ACC112 (cell line): ENCODE measurements at regions not wholly inside any gene's neighbourhood (a gene's known extent, or its start where the extent isn't known, plus 50 kb on each side); places are given as distances from the start of the nearest gene placed in this dataset.

Experiments
- H2AFZ ChIP-seq: fragments of 200-600 bp; sonication (generic); one replicate; pipeline ENCODE4 v1.6.0; 2017; ENCODE audit warnings: antibody characterized with exemption, low read length; ENCODE audit not compliant: unreplicated experiment
- H3K27ac ChIP-seq: fragments of 200-600 bp; sonication (generic); 2 replicates; pipeline ENCODE4 v1.5.1; 2014; ENCODE audit warnings: low read depth, mild to moderate bottlenecking, antibody characterized with exemption, low read length, moderate library complexity
- H3K27me3 ChIP-seq: fragments of 200-600 bp; sonication (generic); 2 replicates; pipeline ENCODE4 v1.6.1; 2014; ENCODE audit warnings: mild to moderate bottlenecking, antibody characterized with exemption, low read length, moderate library complexity, mixed read lengths; ENCODE audit not compliant: insufficient read depth
- H3K36me3 ChIP-seq: fragments of 200-600 bp; sonication (generic); 2 replicates; pipeline ENCODE4 v1.6.1; 2016; ENCODE audit warnings: mild to moderate bottlenecking, antibody characterized with exemption, low read length, moderate library complexity, mixed read lengths; ENCODE audit not compliant: insufficient read depth
- H3K4me1 ChIP-seq: fragments of 200-600 bp; sonication (generic); one replicate; pipeline ENCODE4 v1.6.1; 2016; ENCODE audit warnings: low read length, mixed read lengths; ENCODE audit not compliant: insufficient read depth, unreplicated experiment, control insufficient read depth
- H3K4me3 ChIP-seq: fragments of 200-600 bp; sonication (generic); 2 replicates; pipeline ENCODE4 v1.5.1; 2014; ENCODE audit warnings: mild to moderate bottlenecking, low read depth, low read length
- H3K79me2 ChIP-seq: fragments of 200-600 bp; sonication (generic); one replicate; pipeline ENCODE4 v1.6.0; 2016; ENCODE audit warnings: low read length; ENCODE audit not compliant: control insufficient read depth, unreplicated experiment, insufficient read depth

GRCh38 chr7:80373429-80374032, 138.3 kb downstream of the GNAT3 start:
- H3K4me3 ChIP-seq = no peak overlapping the region
- H3K27me3 ChIP-seq = no peaks in the 10 kb centered on the region
- peaks cover 3% of the 10 kb centered on the region for H3K4me1 ChIP-seq
- no peak overlapping the region for H2AFZ ChIP-seq
- H3K79me2 ChIP-seq = no peaks in the 10 kb centered on the region
- H3K27ac ChIP-seq = no peak overlapping the region
- no peaks in the 10 kb centered on the region for H3K36me3 ChIP-seq

DNA sequence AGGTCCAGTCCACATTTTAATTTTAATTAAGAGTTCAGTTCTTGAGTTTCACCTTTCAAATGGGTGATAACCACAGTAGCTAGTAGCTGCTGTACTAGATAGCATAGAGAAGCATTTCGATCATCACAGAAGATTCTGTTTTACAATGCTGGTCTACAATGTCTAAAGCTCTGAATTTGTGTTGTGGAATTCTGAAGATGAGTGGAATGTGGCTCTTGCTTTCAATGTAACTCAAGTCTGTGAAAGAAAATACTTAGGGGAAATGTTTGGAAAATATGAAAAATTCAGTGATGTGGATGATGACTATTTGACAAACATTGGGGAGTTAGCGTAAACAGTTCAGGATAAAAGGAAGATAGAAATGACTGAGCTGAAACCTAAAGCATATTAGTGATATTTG, 139.4 kb downstream of the GNAT3 start:
- H2AFZ ChIP-seq = peak overlapping the region; percentile 23
- H3K27ac ChIP-seq = no peak overlapping the region
- H3K4me3 ChIP-seq = no peak overlapping the region

GRCh38 chr7:80370587-80370986, 141.3 kb downstream of the GNAT3 start:
- no peaks in the 10 kb centered on the region for H3K4me1 ChIP-seq
- no peak overlapping the region for H2AFZ ChIP-seq
- H3K79me2 ChIP-seq = no peaks in the 10 kb centered on the region
- no peak overlapping the region for H3K4me3 ChIP-seq
- H3K27ac ChIP-seq = no peak overlapping the region
- H3K27me3 ChIP-seq = no peaks in the 10 kb centered on the region
- no peaks in the 10 kb centered on the region for H3K36me3 ChIP-seq

More for the DNA sequence above, 139.4 kb downstream of the GNAT3 start:
- H3K27me3 ChIP-seq = no peaks in the 10 kb centered on the region
- no peaks in the 10 kb centered on the region for H3K79me2 ChIP-seq
- H3K4me1 ChIP-seq = no peaks in the 10 kb centered on the region
- no peaks in the 10 kb centered on the region for H3K36me3 ChIP-seq

DNA sequence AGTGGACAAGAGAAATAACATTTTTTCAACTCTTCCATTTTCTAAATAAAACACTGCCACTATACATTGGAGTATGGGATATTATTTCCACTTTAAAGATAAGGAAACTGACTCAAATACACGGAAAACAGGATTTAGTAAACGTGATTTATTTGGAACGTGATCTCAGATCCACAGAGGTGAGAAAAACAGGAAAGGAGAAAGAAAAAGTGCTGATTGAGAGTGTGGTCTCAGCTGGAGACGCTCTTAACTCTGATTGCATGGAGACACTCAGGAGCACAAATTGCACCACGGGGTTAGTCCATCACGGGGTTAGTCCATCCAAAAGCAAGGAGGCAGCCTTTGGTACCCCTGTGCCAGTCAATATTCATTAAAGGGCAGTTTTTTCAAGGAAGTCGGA, 142.5 kb downstream of the GNAT3 start:
- Histone ChIP-seq H2AFZ (no peak overlapping the region), H3K27ac (no peak overlapping the region), H3K4me1 (no peaks in the 10 kb centered on the region), H3K27me3 (no peaks in the 10 kb centered on the region), H3K79me2 (no peaks in the 10 kb centered on the region), H3K4me3 (no peak overlapping the region), H3K36me3 (no peaks in the 10 kb centered on the region)

DNA sequence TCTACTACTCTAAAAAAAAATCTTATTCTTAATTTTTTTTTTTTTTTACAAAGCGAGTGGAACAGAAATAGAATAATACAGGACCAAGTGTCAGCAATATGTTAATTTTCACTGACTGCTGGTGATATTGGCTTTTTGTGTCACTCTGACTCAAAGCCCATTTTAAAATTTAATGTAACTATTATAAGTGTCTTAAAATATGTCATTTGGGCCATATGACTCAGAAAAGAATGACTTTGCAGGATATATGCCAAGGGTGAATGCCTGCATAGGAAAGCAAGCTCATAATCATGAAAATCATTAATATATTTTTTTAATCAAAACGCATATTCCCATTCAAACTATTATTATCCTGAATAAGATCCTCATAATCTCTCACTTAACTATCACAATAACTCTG, 149.2 kb downstream of the GNAT3 start:
- no peaks in the 10 kb centered on the region for H3K27me3 ChIP-seq
- no peaks in the 10 kb centered on the region for H3K36me3 ChIP-seq
- peaks cover 15% of the 10 kb centered on the region for H3K4me1 ChIP-seq
- no peak overlapping the region for H3K27ac ChIP-seq
- no peak overlapping the region for H3K4me3 ChIP-seq
- peak overlapping the region; percentile 84 for H2AFZ ChIP-seq
- no peaks in the 10 kb centered on the region for H3K79me2 ChIP-seq

DNA sequence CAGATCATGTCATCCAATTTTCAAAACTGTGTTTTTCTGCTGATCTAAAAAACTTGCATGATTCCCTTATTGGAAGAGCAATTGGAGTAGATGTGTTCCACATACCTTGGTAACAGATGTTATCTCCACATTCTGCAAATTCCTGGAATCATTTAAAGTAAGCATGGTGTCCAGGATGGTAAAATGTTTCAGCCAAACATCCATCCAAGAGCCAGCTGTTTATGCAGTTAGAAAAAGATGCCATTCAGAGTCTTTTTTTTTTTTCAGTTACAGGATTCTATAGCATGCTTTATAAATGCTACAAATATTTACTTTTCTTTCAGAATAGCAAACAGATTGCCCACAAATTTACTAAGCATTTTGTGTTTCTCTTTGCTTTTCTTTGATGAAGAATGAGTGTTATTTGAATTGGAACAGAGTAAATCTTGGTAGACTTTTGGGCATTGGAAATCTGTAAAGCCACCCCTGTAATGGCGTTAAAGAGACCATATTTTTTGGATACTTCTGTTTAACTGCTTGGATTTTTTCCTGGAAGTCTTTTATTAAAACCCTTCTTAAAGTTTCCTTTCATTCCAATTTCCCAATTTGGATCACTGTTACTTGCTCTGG, 149.8 kb downstream of the GNAT3 start:
- Histone ChIP-seq H2AFZ (peak overlapping the region; percentile 84), H3K36me3 (no peaks in the 10 kb centered on the region), H3K79me2 (no peaks in the 10 kb centered on the region), H3K27me3 (no peaks in the 10 kb centered on the region), H3K27ac (no peak overlapping the region), H3K4me3 (no peak overlapping the region), H3K4me1 (peaks cover 15% of the 10 kb centered on the region)

GRCh38 chr7:80359476-80359875, 152.4 kb downstream of the GNAT3 start:
- Histone ChIP-seq H3K36me3 (no peaks in the 10 kb centered on the region), H2AFZ (no peak overlapping the region)

GRCh38 chr7:80359029-80359428, 152.8 kb downstream of the GNAT3 start:
- Histone ChIP-seq H3K27ac (no peak overlapping the region), H3K27me3 (no peaks in the 10 kb centered on the region), H3K4me1 (peaks cover 15% of the 10 kb centered on the region), H3K4me3 (no peak overlapping the region), H3K36me3 (no peaks in the 10 kb centered on the region), H2AFZ (no peak overlapping the region), H3K79me2 (no peaks in the 10 kb centered on the region)

More at GRCh38 chr7:80359476-80359875, 152.4 kb downstream of the GNAT3 start:
- H3K4me1 ChIP-seq = peaks cover 15% of the 10 kb centered on the region
- H3K27me3 ChIP-seq = no peaks in the 10 kb centered on the region
- H3K27ac ChIP-seq = no peak overlapping the region
- no peaks in the 10 kb centered on the region for H3K79me2 ChIP-seq
- no peak overlapping the region for H3K4me3 ChIP-seq

GRCh38 chr7:80357530-80357929, 154.3 kb downstream of the GNAT3 start:
- H3K27ac ChIP-seq = no peak overlapping the region
- H3K79me2 ChIP-seq = no peaks in the 10 kb centered on the region

GRCh38 chr7:80350430-80350829, 161.4 kb downstream of the GNAT3 start:
- Histone ChIP-seq H3K27me3 (no peaks in the 10 kb centered on the region), H2AFZ (no peak overlapping the region), H3K27ac (no peak overlapping the region), H3K4me3 (no peak overlapping the region), H3K36me3 (no peaks in the 10 kb centered on the region), H3K79me2 (no peaks in the 10 kb centered on the region), H3K4me1 (peaks cover 8% of the 10 kb centered on the region)

More at GRCh38 chr7:80357530-80357929, 154.3 kb downstream of the GNAT3 start:
- H3K27me3 ChIP-seq = no peaks in the 10 kb centered on the region
- no peak overlapping the region for H3K4me3 ChIP-seq
- peaks cover 8% of the 10 kb centered on the region for H3K4me1 ChIP-seq
- H3K36me3 ChIP-seq = no peaks in the 10 kb centered on the region
- no peak overlapping the region for H2AFZ ChIP-seq

DNA sequence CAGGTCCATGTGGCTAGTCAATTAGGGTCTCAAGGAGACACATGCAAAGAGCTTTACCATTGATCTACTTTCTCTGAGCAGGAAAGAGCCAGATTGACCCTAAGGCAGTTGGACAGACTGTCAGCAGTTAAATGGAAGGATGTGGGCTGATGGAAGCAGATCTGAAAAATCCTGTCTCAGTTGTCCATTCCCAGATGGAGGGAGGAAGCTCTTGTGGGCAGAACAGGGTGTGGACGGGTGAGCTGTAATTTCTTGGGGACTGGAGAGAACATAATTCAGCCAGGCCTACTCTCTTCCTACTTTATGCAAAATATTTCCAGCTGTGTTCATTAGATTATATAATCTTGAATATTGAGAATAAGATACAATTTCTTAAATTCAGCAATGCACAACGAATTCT, 163.6 kb downstream of the GNAT3 start:
- H3K4me3 ChIP-seq = no peak overlapping the region
- H2AFZ ChIP-seq = no peak overlapping the region
- H3K79me2 ChIP-seq = no peaks in the 10 kb centered on the region
- no peaks in the 10 kb centered on the region for H3K27me3 ChIP-seq
- no peaks in the 10 kb centered on the region for H3K36me3 ChIP-seq
- H3K27ac ChIP-seq = no peak overlapping the region
- peaks cover 8% of the 10 kb centered on the region for H3K4me1 ChIP-seq
